Mesothelial cell of epicardium (in vitro differentiated cells): ENCODE measurements at regions not wholly inside any gene's neighbourhood (a gene's known extent, or its start where the extent isn't known, plus 50 kb on each side); places are given as distances from the start of the nearest gene placed in this dataset.

Experiments used
- DNase-seq, 2 experiments: peaks; one replicate each; pipeline ENCODE4 v3.0.0; 2021; ENCODE audit warnings: low spot score in 2 of 2; ENCODE audit not compliant: unreplicated experiment in 2 of 2
- H3K27ac Mint-ChIP-seq: 2 replicates; pipeline ENCODE4 v1.8.0; 2021; ENCODE audit warnings: mixed read lengths
- H3K27me3 Mint-ChIP-seq: 2 replicates; pipeline ENCODE4 v1.8.0; 2021; ENCODE audit warnings: low read depth, mixed read lengths
- H3K36me3 Mint-ChIP-seq: 2 replicates; pipeline ENCODE4 v1.8.0; 2021; ENCODE audit warnings: mixed read lengths
- H3K4me1 Mint-ChIP-seq: 2 replicates; pipeline ENCODE4 v1.8.0; 2021; ENCODE audit warnings: mixed read lengths
- H3K4me3 Mint-ChIP-seq: 2 replicates; pipeline ENCODE4 v1.8.0; 2021; ENCODE audit warnings: mild to moderate bottlenecking, moderate library complexity, mixed read lengths
- H3K9me3 Mint-ChIP-seq: 2 replicates; pipeline ENCODE4 v1.8.0; 2021; ENCODE audit warnings: mixed read lengths
- CTCF ChIP-seq: fragments of 200-600 bp; sonication (generic); IDR thresholded peaks from one replicate; pipeline ENCODE4 v1.5.0; 2021; ENCODE audit warnings: antibody characterized with exemption; ENCODE audit not compliant: unreplicated experiment

- Mint-ChIP-seq H3K27ac (no peak overlapping the region), H3K9me3 (peaks cover 15% of the 10 kb centered on the region), H3K36me3 (peaks cover 2% of the 10 kb centered on the region), H3K27me3 (no peaks in the 10 kb centered on the region), H3K4me3 (no peak overlapping the region), H3K4me1 (peaks cover 15% of the 10 kb centered on the region)
- TF ChIP-seq CTCF, result no peak
- no peak for DNase-seq
Measured at GRCh38 chr5:28219539-28219938, 1181.2 kb upstream of the CDH9 start.

- Mint-ChIP-seq H3K4me1 (peaks cover 15% of the 10 kb centered on the region), H3K9me3 (peaks cover 15% of the 10 kb centered on the region), H3K36me3 (peaks cover 2% of the 10 kb centered on the region), H3K27me3 (no peaks in the 10 kb centered on the region), H3K4me3 (no peak overlapping the region), H3K27ac (no peak overlapping the region)
- DNase-seq, result no peak
- no peak for TF ChIP-seq CTCF
Measured at GRCh38 chr5:28217695-28218094, 1179.3 kb upstream of the CDH9 start.

- Mint-ChIP-seq H3K36me3 (peaks cover 2% of the 10 kb centered on the region), H3K4me3 (no peak overlapping the region), H3K27me3 (no peaks in the 10 kb centered on the region), H3K9me3 (peaks cover 15% of the 10 kb centered on the region), H3K27ac (no peak overlapping the region), H3K4me1 (peaks cover 15% of the 10 kb centered on the region)
- DNase-seq, result no peak
- TF ChIP-seq CTCF, result no peak
Measured at GRCh38 chr5:28216939-28217360, 1178.6 kb upstream of the CDH9 start.

GRCh38 chr5:28215091-28215490 lies 1176.7 kb upstream of the CDH9 start:
- Mint-ChIP-seq H3K4me3 (no peak overlapping the region), H3K36me3 (peaks cover 2% of the 10 kb centered on the region), H3K9me3 (peaks cover 15% of the 10 kb centered on the region), H3K27ac (no peak overlapping the region), H3K27me3 (no peaks in the 10 kb centered on the region), H3K4me1 (peaks cover 15% of the 10 kb centered on the region)
- DNase-seq, result no peak
- TF ChIP-seq CTCF, result no peak

- no peak for DNase-seq
- peaks cover 2% of the 10 kb centered on the region for H3K36me3 Mint-ChIP-seq
- peaks cover 10% of the 10 kb centered on the region for H3K9me3 Mint-ChIP-seq
- no peak overlapping the region for H3K27ac Mint-ChIP-seq
- no peaks in the 10 kb centered on the region for H3K27me3 Mint-ChIP-seq
- H3K4me1 Mint-ChIP-seq, result peaks cover 15% of the 10 kb centered on the region
- H3K4me3 Mint-ChIP-seq, result no peak overlapping the region
- no peak for TF ChIP-seq CTCF
Measured at GRCh38 chr5:28214292-28214691, 1175.9 kb upstream of the CDH9 start.

- no peak for DNase-seq
- peaks cover 4% of the 10 kb centered on the region for H3K4me1 Mint-ChIP-seq
- no peak overlapping the region for H3K27ac Mint-ChIP-seq
- peaks cover 4% of the 10 kb centered on the region for H3K9me3 Mint-ChIP-seq
- H3K4me3 Mint-ChIP-seq, result no peak overlapping the region
- TF ChIP-seq CTCF, result no peak
- H3K27me3 Mint-ChIP-seq, result no peaks in the 10 kb centered on the region
- H3K36me3 Mint-ChIP-seq, result no peaks in the 10 kb centered on the region
Measured at GRCh38 chr5:28208356-28208755, 1170.0 kb upstream of the CDH9 start.
